Neural cell (in vitro differentiated cells): ENCODE measurements at regions not wholly inside any gene's neighbourhood (a gene's known extent, or its start where the extent isn't known, plus 50 kb on each side); places are given as distances from the start of the nearest gene placed in this dataset.

ENCODE experiments used
- H2AFZ ChIP-seq: fragments of 200-600, 300-800 bp; sonication (generic), shearing (Covaris generic); 2 replicates; pipeline ENCODE4 v1.6.0; 2014; ENCODE audit warnings: low read depth, mild to moderate bottlenecking, antibody characterized with exemption, low read length, moderate library complexity
- H3F3A ChIP-seq: fragments of 200-600 bp; shearing (Covaris generic); 2 replicates; pipeline ENCODE4 v1.6.1; 2016; ENCODE audit warnings: mild to moderate bottlenecking, moderate library complexity, mixed read lengths, antibody characterized with exemption, low read length; ENCODE audit not compliant: insufficient read depth, poor library complexity, severe bottlenecking
- H3K27ac ChIP-seq: fragments of 200-600, 300-800 bp; sonication (generic), shearing (Covaris generic); 2 replicates; pipeline ENCODE4 v1.5.1; 2014; ENCODE audit warnings: mild to moderate bottlenecking, low read length, moderate library complexity
- H3K27me3 ChIP-seq: fragments of 300-800, 200-600 bp; sonication (generic), shearing (Covaris generic); 2 replicates; pipeline ENCODE4 v1.6.0; 2014; ENCODE audit warnings: mild to moderate bottlenecking, low read depth, low read length, moderate library complexity; ENCODE audit not compliant: insufficient read depth
- H3K36me3 ChIP-seq: fragments of 300-800, 200-600 bp; sonication (generic), shearing (Covaris generic); 2 replicates; pipeline ENCODE4 v1.5.1; 2014; ENCODE audit warnings: mild to moderate bottlenecking, antibody characterized with exemption, low read length, moderate library complexity; ENCODE audit not compliant: insufficient read depth
- H3K4me2 ChIP-seq: fragments of 300-800, 200-600 bp; sonication (generic), shearing (Covaris generic); 2 replicates; pipeline ENCODE4 v1.6.0; 2014; ENCODE audit warnings: mild to moderate bottlenecking, low read length
- H3K4me3 ChIP-seq: fragments of 300-800, 200-600 bp; sonication (generic), shearing (Covaris generic); 2 replicates; pipeline ENCODE4 v1.5.1; 2014; ENCODE audit warnings: mild to moderate bottlenecking, low read length, moderate library complexity
- H3K79me2 ChIP-seq: fragments of 200-600 bp; shearing (Covaris generic); replicated peaks from 2 replicates; pipeline ENCODE4 v1.6.0; 2014; ENCODE audit warnings: mild to moderate bottlenecking, low read length, moderate library complexity; ENCODE audit not compliant: insufficient read depth
- H3K9ac ChIP-seq: fragments of 300-800, 200-600 bp; sonication (generic), shearing (Covaris generic); 2 replicates; pipeline ENCODE4 v1.6.1; 2016; ENCODE audit warnings: mild to moderate bottlenecking, low read length, mixed read lengths
- H3K9me2 ChIP-seq: fragments of 200-600 bp; shearing (Covaris generic); 2 replicates; pipeline ENCODE4 v1.6.1; 2016; ENCODE audit warnings: mild to moderate bottlenecking, low read length, mixed read lengths; ENCODE audit not compliant: insufficient read depth
- H3K9me3 ChIP-seq: fragments of 200-600, 300-800 bp; sonication (generic), shearing (Covaris generic); 2 replicates; pipeline ENCODE4 v1.6.1; 2016; ENCODE audit warnings: mild to moderate bottlenecking, mixed run types, low read length, moderate library complexity, mixed read lengths
- H4K20me1 ChIP-seq: fragments of 200-600 bp; shearing (Covaris generic); 2 replicates; pipeline ENCODE4 v1.6.1; 2016; ENCODE audit warnings: mild to moderate bottlenecking, mixed run types; ENCODE audit not compliant: insufficient read depth
- CTCF ChIP-seq: fragments of 450-650 bp; IDR thresholded peaks from 2 replicates; pipeline ENCODE4 v1.5.1; 2014; ENCODE audit warnings: antibody characterized with exemption, mild to moderate bottlenecking, moderate library complexity; ENCODE audit not compliant: poor library complexity, severe bottlenecking
- EP300 ChIP-seq: fragments of 450-650 bp; conservative IDR thresholded peaks from 2 replicates; pipeline ENCODE4 v1.6.1; 2014; ENCODE audit warnings: antibody characterized with exemption, mild to moderate bottlenecking, moderate library complexity; ENCODE audit not compliant: poor library complexity, severe bottlenecking
- EZH2 ChIP-seq: fragments of 200-600, 300-800 bp; shearing (Covaris generic), sonication (generic); IDR thresholded peaks from 2 replicates; pipeline ENCODE4 v1.6.1; 2014; ENCODE audit warnings: antibody characterized with exemption, low read length, borderline replicate concordance, mild to moderate bottlenecking; ENCODE audit not compliant: insufficient read depth, poor library complexity, severe bottlenecking
- MXI1 ChIP-seq: fragments of 450-650 bp; conservative IDR thresholded peaks from 2 replicates; pipeline ENCODE4 v1.6.1; 2014; ENCODE audit warnings: antibody characterized with exemption, mild to moderate bottlenecking; ENCODE audit not compliant: poor library complexity, severe bottlenecking
- POLR2AphosphoS5 ChIP-seq: IDR thresholded peaks from 2 replicates; pipeline ENCODE4 v1.6.1; 2012
- RAD21 ChIP-seq: fragments of 450-650 bp; conservative IDR thresholded peaks from 2 replicates; pipeline ENCODE4 v1.6.1; 2014; ENCODE audit warnings: antibody characterized with exemption, mild to moderate bottlenecking, moderate library complexity
- REST ChIP-seq: IDR thresholded peaks from 2 replicates; pipeline ENCODE4 v1.6.1; 2012; ENCODE audit warnings: borderline replicate concordance
- SMC3 ChIP-seq: fragments of 450-650 bp; conservative IDR thresholded peaks from 2 replicates; pipeline ENCODE4 v1.6.1; 2014; ENCODE audit warnings: antibody characterized with exemption, mild to moderate bottlenecking, moderate library complexity; ENCODE audit not compliant: poor library complexity
- TAF1 ChIP-seq: IDR thresholded peaks from 2 replicates; pipeline ENCODE4 v1.6.1; 2012; ENCODE audit warnings: low read depth

GRCh38 chr18:71902482-71902881 lies 641.7 kb downstream of the CBLN2 start:
- H3K79me2 ChIP-seq = no peaks in the 10 kb centered on the region
- no peaks in the 10 kb centered on the region for H3K36me3 ChIP-seq
- no peak overlapping the region for H2AFZ ChIP-seq
- H3K4me3 ChIP-seq = no peak overlapping the region
- no peaks in the 10 kb centered on the region for H3K9me3 ChIP-seq
- no peaks in the 10 kb centered on the region for H4K20me1 ChIP-seq
- TF ChIP-seq POLR2AphosphoS5 = peak; percentile 98
- peak; percentile 19 for TF ChIP-seq RAD21
- peak; percentile 95 for TF ChIP-seq EP300
- no peak for TF ChIP-seq MXI1
- TF ChIP-seq REST = peak; percentile 87
- H3K4me2 ChIP-seq = no peak overlapping the region
- no peak overlapping the region for H3K27ac ChIP-seq
- no peaks in the 10 kb centered on the region for H3F3A ChIP-seq
- H3K27me3 ChIP-seq = no peaks in the 10 kb centered on the region
- H3K9me2 ChIP-seq = no peaks in the 10 kb centered on the region
- no peak overlapping the region for H3K9ac ChIP-seq

GRCh38 chr18:71899707-71900472 lies 644.3 kb downstream of the CBLN2 start:
- Histone ChIP-seq H3K9me2 (no peaks in the 10 kb centered on the region), H3K4me3 (no peak overlapping the region), H4K20me1 (no peaks in the 10 kb centered on the region), H3K4me2 (no peak overlapping the region), H3K79me2 (no peaks in the 10 kb centered on the region), H3K27me3 (no peaks in the 10 kb centered on the region), H3K9me3 (no peaks in the 10 kb centered on the region), H2AFZ (no peak overlapping the region), H3K27ac (no peak overlapping the region), H3F3A (no peaks in the 10 kb centered on the region), H3K9ac (no peak overlapping the region), H3K36me3 (no peaks in the 10 kb centered on the region)
- TF ChIP-seq RAD21 (no peak), CTCF (no peak), TAF1 (no peak), POLR2AphosphoS5 (no peak), SMC3 (no peak), REST (no peak), EP300 (no peak), MXI1 (no peak), EZH2 (no peak)
